HEK293 (cell line): ENCODE measurements at regions not wholly inside any gene's neighbourhood (a gene's known extent, or its start where the extent isn't known, plus 50 kb on each side); places are given as distances from the start of the nearest gene placed in this dataset.

ENCODE experiments used
- CTCF ChIA-PET: fragments of 350-600 bp; formaldehyde crosslinking; extraction: SDS; loops from one replicate; lab custom pipeline; 2021; ENCODE audit warnings: antibody characterized with exemption; lab: Yijun Ruan, JAX
- POLR2A ChIA-PET: fragments of 300-600 bp; formaldehyde crosslinking; extraction: SDS; loops from one replicate; lab custom pipeline; 2020; ENCODE audit warnings: antibody characterized with exemption, inconsistent platforms; lab: Yijun Ruan, JAX
- H3K27ac ChIP-seq: fragments of 200-500 bp; sonication (Bioruptor generic); 2 replicates; pipeline ENCODE4 v1.5.1; 2014; ENCODE audit warnings: low read depth, low read length, control low read depth, inconsistent platforms; ENCODE audit errors: extremely low read depth
- H3K36me3 ChIP-seq, 2 experiments: fragments of 200-500 bp in 1 of 2; sonication (Bioruptor generic) in 1 of 2; 1 replicate in 1 of 2; 2 replicates in 1 of 2; pipeline ENCODE4 v1.5.1; 2014 to 2017; ENCODE audit warnings: inconsistent platforms in 2 of 2, low read length in 2 of 2; ENCODE audit not compliant: control insufficient read depth in 2 of 2, insufficient read depth in 1 of 2
- H3K4me1 ChIP-seq: fragments of 200-500 bp; sonication (Bioruptor generic); 2 replicates; pipeline ENCODE4 v1.5.1; 2014; ENCODE audit warnings: mild to moderate bottlenecking, low read length, inconsistent platforms; ENCODE audit not compliant: control insufficient read depth, insufficient read depth
- H3K4me3 ChIP-seq: 2 replicates; pipeline ENCODE4 v1.5.1; 2011; ENCODE audit warnings: low read depth, mild to moderate bottlenecking, control low read depth, low read length, moderate library complexity
- H3K9me3 ChIP-seq: fragments of 200-500 bp; sonication (Bioruptor generic); 2 replicates; pipeline ENCODE4 v1.5.1; 2014; ENCODE audit warnings: low read depth, low read length, inconsistent platforms; ENCODE audit not compliant: control insufficient read depth, insufficient read depth
- FEZF1 ChIP-seq: fragments of 450-650 bp; formaldehyde crosslinking; IDR thresholded peaks from 2 replicates; pipeline ENCODE4 v1.5.1; 2016; ENCODE audit warnings: missing biosample characterization, missing genetic modification characterization
- MEIS1 ChIP-seq: sonication (generic); formaldehyde crosslinking; IDR thresholded peaks from 2 replicates; pipeline ENCODE4 v1.8.1; 2022; ENCODE audit warnings: missing genetic modification reagents, mild to moderate bottlenecking, borderline replicate concordance
- OSR2 ChIP-seq: fragments of 450-650 bp; formaldehyde crosslinking; IDR thresholded peaks from 2 replicates; pipeline ENCODE4 v1.5.1; 2016; ENCODE audit warnings: missing biosample characterization, missing genetic modification characterization
- SETDB1 ChIP-seq: IDR thresholded peaks from one replicate; pipeline ENCODE4 v1.6.1; 2017; ENCODE audit warnings: mild to moderate bottlenecking, low read length, moderate library complexity, mixed read lengths; ENCODE audit not compliant: insufficient read length
- SP7 ChIP-seq: fragments of 450-650 bp; formaldehyde crosslinking; IDR thresholded peaks from 2 replicates; pipeline ENCODE4 v1.5.1; 2016; ENCODE audit warnings: missing biosample characterization, missing genetic modification characterization
- TCF7L2 ChIP-seq: IDR thresholded peaks from 2 replicates; pipeline ENCODE4 v1.6.1; 2011; ENCODE audit warnings: low read depth, mild to moderate bottlenecking, inconsistent platforms, low read length, moderate library complexity, borderline replicate concordance
- TRIM28 ChIP-seq: IDR thresholded peaks from 2 replicates; pipeline ENCODE4 v1.6.1; 2011; ENCODE audit warnings: low read length, control low read depth, borderline replicate concordance
- ZNF274 ChIP-seq, 2 experiments: fragments of 200-500 bp in 1 of 2; fragments of 450-650 bp in 1 of 2; sonication (Bioruptor generic) in 1 of 2; formaldehyde crosslinking in 1 of 2; IDR thresholded peaks; 2 replicates each; pipeline versions ENCODE4 v1.5.1 to v1.6.1; 2014 to 2016; ENCODE audit warnings: borderline replicate concordance in 1 of 2, inconsistent platforms in 1 of 2, low read length in 1 of 2, missing biosample characterization in 1 of 2, missing genetic modification characterization in 1 of 2
- ZNF335 ChIP-seq: fragments of 450-650 bp; formaldehyde crosslinking; conservative IDR thresholded peaks from 2 replicates; pipeline ENCODE4 v1.5.1; 2016; ENCODE audit warnings: missing biosample characterization, missing genetic modification characterization
- ZNF394 ChIP-seq: fragments of 450-650 bp; formaldehyde crosslinking; IDR thresholded peaks from 2 replicates; pipeline ENCODE4 v1.5.1; 2016; ENCODE audit warnings: missing biosample characterization, missing genetic modification characterization, mild to moderate bottlenecking, moderate library complexity, borderline replicate concordance
- ZNF843 ChIP-seq: fragments of 450-650 bp; formaldehyde crosslinking; IDR thresholded peaks from 2 replicates; pipeline ENCODE4 v1.5.1; 2016; ENCODE audit warnings: missing biosample characterization, missing genetic modification characterization
- TF ChIP-seq, protein P1 (sequence below): fragments of 450-650 bp; formaldehyde crosslinking; IDR thresholded peaks from 2 replicates; pipeline ENCODE4 v1.5.1; 2016; ENCODE audit warnings: missing biosample characterization, missing genetic modification characterization
- TF ChIP-seq, protein P2 (sequence below): fragments of 450-650 bp; formaldehyde crosslinking; IDR thresholded peaks from 2 replicates; pipeline ENCODE4 v1.5.1; 2016; ENCODE audit warnings: missing biosample characterization, missing genetic modification characterization
- TF ChIP-seq, protein P3 (sequence below): fragments of 450-650 bp; formaldehyde crosslinking; IDR thresholded peaks from 2 replicates; pipeline ENCODE4 v1.5.1; 2017; ENCODE audit warnings: missing biosample characterization, missing genetic modification characterization
- TF ChIP-seq, protein P4 (sequence below): fragments of 450-650 bp; formaldehyde crosslinking; IDR thresholded peaks from 2 replicates; pipeline ENCODE4 v1.5.1; 2016; ENCODE audit warnings: missing biosample characterization, missing genetic modification characterization

DNA sequence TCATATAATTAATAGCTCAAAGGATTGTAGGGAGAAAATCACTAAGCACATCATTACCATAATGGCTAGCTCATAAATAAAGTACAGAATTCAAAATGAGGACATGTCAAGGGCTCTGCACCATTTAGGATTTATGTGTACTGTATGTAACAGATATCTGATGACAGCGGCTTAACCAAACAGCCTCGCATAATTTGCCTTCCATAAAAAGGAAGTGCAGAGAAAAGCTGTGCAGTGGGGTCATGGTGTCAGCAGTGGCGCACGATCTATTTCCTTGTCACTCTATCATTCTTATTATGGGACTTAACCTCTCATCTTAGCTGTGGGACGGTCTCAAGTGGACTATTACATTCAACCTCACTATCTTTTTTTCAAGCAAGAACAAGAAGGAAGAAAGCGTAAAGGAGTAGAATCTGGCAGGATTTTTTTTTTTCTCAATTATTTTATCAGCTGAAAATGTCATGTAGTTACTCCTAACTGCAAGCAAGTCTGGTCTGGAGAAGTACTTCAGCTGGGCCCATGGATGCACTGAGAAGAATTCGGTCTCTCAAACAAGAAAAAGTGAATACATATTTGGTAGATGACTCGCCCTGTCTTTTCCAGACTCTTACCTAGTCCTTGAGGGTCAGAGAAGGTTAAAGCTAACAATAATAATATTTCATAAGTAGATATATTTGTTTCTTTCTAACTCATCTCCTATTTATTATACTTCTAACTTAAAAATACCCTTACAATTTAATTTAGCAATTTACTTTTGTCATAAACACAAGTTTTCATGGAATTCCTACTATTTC is 94.6 kb downstream of the COX18 start:
- TF ChIP-seq MEIS1 (CRISPR knock-in tag) (no peak), ZNF843 (tag by site-specific recombination) (peak; percentile 49; the same call in 1 of the 2 replicates), TCF7L2 (peak; percentile 54; the same call in 1 of the 2 replicates), SETDB1 (no peak), OSR2 (tag by site-specific recombination) (peak; percentile 38; the same call in 1 of the 2 replicates), SP7 (tag by site-specific recombination) (0 out of 2 replicates have a peak, but pooled peaks have one; percentile 17), ZNF274 (IDR thresholded peaks at IDR 0.05; ENCODE audit: low read length) (no peak), ZNF274 (tag by site-specific recombination; IDR thresholded peaks at IDR 0.05; ENCODE audit: borderline replicate concordance) (no peak), ZNF335 (tag by site-specific recombination) (no peak), TRIM28 (peak; percentile 27; the same call in 1 of the 2 replicates), ZNF394 (tag by site-specific recombination) (no peak), FEZF1 (tag by site-specific recombination) (peak; percentile 71)
- TF ChIP-seq, protein P1, sequence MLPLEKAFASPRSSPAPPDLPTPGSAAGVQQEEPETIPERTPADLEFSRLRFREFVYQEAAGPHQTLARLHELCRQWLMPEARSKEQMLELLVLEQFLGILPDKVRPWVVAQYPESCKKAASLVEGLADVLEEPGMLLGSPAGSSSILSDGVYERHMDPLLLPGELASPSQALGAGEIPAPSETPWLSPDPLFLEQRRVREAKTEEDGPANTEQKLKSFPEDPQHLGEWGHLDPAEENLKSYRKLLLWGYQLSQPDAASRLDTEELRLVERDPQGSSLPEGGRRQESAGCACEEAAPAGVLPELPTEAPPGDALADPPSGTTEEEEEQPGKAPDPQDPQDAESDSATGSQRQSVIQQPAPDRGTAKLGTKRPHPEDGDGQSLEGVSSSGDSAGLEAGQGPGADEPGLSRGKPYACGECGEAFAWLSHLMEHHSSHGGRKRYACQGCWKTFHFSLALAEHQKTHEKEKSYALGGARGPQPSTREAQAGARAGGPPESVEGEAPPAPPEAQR (tag by site-specific recombination), result no peak
- TF ChIP-seq, protein P2, sequence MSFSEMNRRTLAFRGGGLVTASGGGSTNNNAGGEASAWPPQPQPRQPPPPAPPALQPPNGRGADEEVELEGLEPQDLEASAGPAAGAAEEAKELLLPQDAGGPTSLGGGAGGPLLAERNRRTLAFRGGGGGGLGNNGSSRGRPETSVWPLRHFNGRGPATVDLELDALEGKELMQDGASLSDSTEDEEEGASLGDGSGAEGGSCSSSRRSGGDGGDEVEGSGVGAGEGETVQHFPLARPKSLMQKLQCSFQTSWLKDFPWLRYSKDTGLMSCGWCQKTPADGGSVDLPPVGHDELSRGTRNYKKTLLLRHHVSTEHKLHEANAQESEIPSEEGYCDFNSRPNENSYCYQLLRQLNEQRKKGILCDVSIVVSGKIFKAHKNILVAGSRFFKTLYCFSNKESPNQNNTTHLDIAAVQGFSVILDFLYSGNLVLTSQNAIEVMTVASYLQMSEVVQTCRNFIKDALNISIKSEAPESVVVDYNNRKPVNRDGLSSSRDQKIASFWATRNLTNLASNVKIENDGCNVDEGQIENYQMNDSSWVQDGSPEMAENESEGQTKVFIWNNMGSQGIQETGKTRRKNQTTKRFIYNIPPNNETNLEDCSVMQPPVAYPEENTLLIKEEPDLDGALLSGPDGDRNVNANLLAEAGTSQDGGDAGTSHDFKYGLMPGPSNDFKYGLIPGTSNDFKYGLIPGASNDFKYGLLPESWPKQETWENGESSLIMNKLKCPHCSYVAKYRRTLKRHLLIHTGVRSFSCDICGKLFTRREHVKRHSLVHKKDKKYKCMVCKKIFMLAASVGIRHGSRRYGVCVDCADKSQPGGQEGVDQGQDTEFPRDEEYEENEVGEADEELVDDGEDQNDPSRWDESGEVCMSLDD (tag by site-specific recombination), result no peak
- TF ChIP-seq, protein P3, sequence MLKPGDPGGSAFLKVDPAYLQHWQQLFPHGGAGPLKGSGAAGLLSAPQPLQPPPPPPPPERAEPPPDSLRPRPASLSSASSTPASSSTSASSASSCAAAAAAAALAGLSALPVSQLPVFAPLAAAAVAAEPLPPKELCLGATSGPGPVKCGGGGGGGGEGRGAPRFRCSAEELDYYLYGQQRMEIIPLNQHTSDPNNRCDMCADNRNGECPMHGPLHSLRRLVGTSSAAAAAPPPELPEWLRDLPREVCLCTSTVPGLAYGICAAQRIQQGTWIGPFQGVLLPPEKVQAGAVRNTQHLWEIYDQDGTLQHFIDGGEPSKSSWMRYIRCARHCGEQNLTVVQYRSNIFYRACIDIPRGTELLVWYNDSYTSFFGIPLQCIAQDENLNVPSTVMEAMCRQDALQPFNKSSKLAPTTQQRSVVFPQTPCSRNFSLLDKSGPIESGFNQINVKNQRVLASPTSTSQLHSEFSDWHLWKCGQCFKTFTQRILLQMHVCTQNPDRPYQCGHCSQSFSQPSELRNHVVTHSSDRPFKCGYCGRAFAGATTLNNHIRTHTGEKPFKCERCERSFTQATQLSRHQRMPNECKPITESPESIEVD (tag by site-specific recombination), result peak; percentile 75
- TF ChIP-seq, protein P4, sequence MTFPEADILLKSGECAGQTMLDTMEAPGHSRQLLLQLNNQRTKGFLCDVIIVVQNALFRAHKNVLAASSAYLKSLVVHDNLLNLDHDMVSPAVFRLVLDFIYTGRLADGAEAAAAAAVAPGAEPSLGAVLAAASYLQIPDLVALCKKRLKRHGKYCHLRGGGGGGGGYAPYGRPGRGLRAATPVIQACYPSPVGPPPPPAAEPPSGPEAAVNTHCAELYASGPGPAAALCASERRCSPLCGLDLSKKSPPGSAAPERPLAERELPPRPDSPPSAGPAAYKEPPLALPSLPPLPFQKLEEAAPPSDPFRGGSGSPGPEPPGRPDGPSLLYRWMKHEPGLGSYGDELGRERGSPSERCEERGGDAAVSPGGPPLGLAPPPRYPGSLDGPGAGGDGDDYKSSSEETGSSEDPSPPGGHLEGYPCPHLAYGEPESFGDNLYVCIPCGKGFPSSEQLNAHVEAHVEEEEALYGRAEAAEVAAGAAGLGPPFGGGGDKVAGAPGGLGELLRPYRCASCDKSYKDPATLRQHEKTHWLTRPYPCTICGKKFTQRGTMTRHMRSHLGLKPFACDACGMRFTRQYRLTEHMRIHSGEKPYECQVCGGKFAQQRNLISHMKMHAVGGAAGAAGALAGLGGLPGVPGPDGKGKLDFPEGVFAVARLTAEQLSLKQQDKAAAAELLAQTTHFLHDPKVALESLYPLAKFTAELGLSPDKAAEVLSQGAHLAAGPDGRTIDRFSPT (tag by site-specific recombination), result 0 out of 2 replicates have a peak, but pooled peaks have one; percentile 13
- TF ChIP-seq, all 188 proteins: peak for 8
- H3K27ac ChIP-seq, result no peak overlapping the region
- ChIA-PET POLR2A (no interaction called here), CTCF (interaction anchor here (0.8 kb wide), 1 partner anchor 680 kb away, joined by 3 read pairs; no protein-coding TSS in a partner anchor)
- H3K4me3 ChIP-seq, result no peak overlapping the region
- H3K36me3 ChIP-seq, result no peaks in the 10 kb centered on the region
- no peaks in the 10 kb centered on the region for H3K9me3 ChIP-seq
- H3K4me1 ChIP-seq, result peaks cover 5% of the 10 kb centered on the region; the same call in 1 of the 2 replicates
